SK-N-SH (cell line): ENCODE measurements at regions not wholly inside any gene's neighbourhood (a gene's known extent, or its start where the extent isn't known, plus 50 kb on each side); places are given as distances from the start of the nearest gene placed in this dataset.

ENCODE experiments used
- CTCF ChIA-PET: fragments of 300-600, 350-600 bp; formaldehyde crosslinking; extraction: SDS; loops from one replicate; lab custom pipeline; 2021; lab: Yijun Ruan, JAX
- POLR2A ChIA-PET: fragments of 350-600 bp; sonication (Branson Sonifier 250); formaldehyde crosslinking; extraction: SDS; loops from one replicate; lab custom pipeline; 2020; ENCODE audit warnings: antibody characterized with exemption, inconsistent platforms; lab: Yijun Ruan, JAX
- DNase-seq: peaks from one replicate; pipeline ENCODE4 v3.0.0; 2012
- H2AFZ ChIP-seq: fragments of 200-600 bp; sonication (generic); 2 replicates; pipeline ENCODE4 v1.8.1; 2016; ENCODE audit warnings: antibody characterized with exemption, mild to moderate bottlenecking, low read depth
- H3F3A ChIP-seq: fragments of 200-600 bp; sonication (generic); replicated peaks from 2 replicates; pipeline ENCODE3; 2016; ENCODE audit warnings: antibody characterized with exemption, mild to moderate bottlenecking; ENCODE audit not compliant: insufficient read depth
- H3K27ac ChIP-seq, 2 experiments: fragments of 200-500 bp in 1 of 2; fragments of 200-600 bp in 1 of 2; sonication (Bioruptor generic) in 1 of 2; sonication (generic), shearing (Covaris generic) in 1 of 2; 2 replicates each; pipeline versions ENCODE4 v1.5.1 to v1.6.1; 2014 to 2016; ENCODE audit warnings: low read depth in 2 of 2, inconsistent platforms in 1 of 2, low read length in 1 of 2, mild to moderate bottlenecking in 1 of 2, mixed read lengths in 1 of 2
- H3K27me3 ChIP-seq: fragments of 200-600 bp; sonication (generic), shearing (Covaris generic); 2 replicates; pipeline ENCODE4 v1.6.1; 2016; ENCODE audit warnings: mixed run types; ENCODE audit not compliant: insufficient read depth
- H3K36me3 ChIP-seq, 2 experiments: fragments of 200-500 bp in 1 of 2; fragments of 200-600 bp in 1 of 2; sonication (Bioruptor generic) in 1 of 2; sonication (generic) in 1 of 2; replicated peaks in 1 of 2; 2 replicates each; pipeline versions ENCODE3 to v1.5.1; 2014 to 2016; ENCODE audit warnings: low read length in 1 of 2, mild to moderate bottlenecking in 1 of 2; ENCODE audit not compliant: insufficient read depth in 2 of 2, control insufficient read depth in 1 of 2
- H3K4me1 ChIP-seq, 2 experiments: fragments of 200-500 bp in 1 of 2; fragments of 200-600 bp in 1 of 2; sonication (Bioruptor generic) in 1 of 2; sonication (generic), shearing (Covaris generic) in 1 of 2; 2 replicates each; pipeline versions ENCODE4 v1.5.1 to v1.6.1; 2014 to 2016; ENCODE audit warnings: low read depth in 1 of 2, low read length in 1 of 2, mixed run types in 1 of 2; ENCODE audit not compliant: insufficient read depth in 2 of 2, control insufficient read depth in 1 of 2
- H3K4me2 ChIP-seq: fragments of 200-600 bp; sonication (generic), shearing (Covaris generic); 2 replicates; pipeline ENCODE4 v1.6.1; 2017; ENCODE audit warnings: mixed run types
- H3K4me3 ChIP-seq, 2 experiments: fragments of 200-500 bp in 1 of 2; fragments of 200-600 bp in 1 of 2; sonication (Bioruptor generic) in 1 of 2; sonication (generic), shearing (Covaris generic) in 1 of 2; 2 replicates each; pipeline versions ENCODE4 v1.5.1 to v1.8.1; 2014 to 2016; ENCODE audit warnings: low read depth in 2 of 2, inconsistent platforms in 1 of 2, low read length in 1 of 2, mild to moderate bottlenecking in 1 of 2, mixed read lengths in 1 of 2, moderate library complexity in 1 of 2
- H3K79me2 ChIP-seq: fragments of 200-600 bp; sonication (generic); 2 replicates; pipeline ENCODE4 v1.8.1; 2017; ENCODE audit warnings: mild to moderate bottlenecking; ENCODE audit not compliant: insufficient read depth
- H3K9ac ChIP-seq: fragments of 200-600 bp; sonication (generic); 2 replicates; pipeline ENCODE4 v1.6.1; 2017; ENCODE audit warnings: mixed run types
- H3K9me2 ChIP-seq: fragments of 200-600 bp; sonication (generic); 2 replicates; pipeline ENCODE4 v1.6.1; 2017; ENCODE audit warnings: mixed run types
- H3K9me3 ChIP-seq: fragments of 200-600 bp; sonication (generic); 2 replicates; pipeline ENCODE4 v1.6.1; 2017; ENCODE audit warnings: mixed run types, mild to moderate bottlenecking, moderate library complexity
- H4K20me1 ChIP-seq: fragments of 200-600 bp; sonication (generic); 2 replicates; pipeline ENCODE4 v1.6.1; 2017; ENCODE audit warnings: mild to moderate bottlenecking, mixed run types; ENCODE audit not compliant: insufficient read depth
- CHD2 ChIP-seq: fragments of 150-350 bp; IDR thresholded peaks from 2 replicates; pipeline ENCODE4 v1.6.1; 2018; ENCODE audit warnings: low read length; ENCODE audit not compliant: partially characterized antibody
- ELF1 ChIP-seq: IDR thresholded peaks from 2 replicates; pipeline ENCODE4 v1.4.0; 2012
- EP300 ChIP-seq, 2 experiments: IDR thresholded peaks; 2 replicates each; pipeline versions ENCODE4 v1.4.0 to v1.6.1; 2012; ENCODE audit warnings: borderline replicate concordance in 1 of 2, low read depth in 1 of 2, low read length in 1 of 2
- EZH2phosphoT487 ChIP-seq: fragments of 200-600 bp; sonication (generic); IDR thresholded peaks from 2 replicates; pipeline ENCODE4 v1.6.1; 2017; ENCODE audit warnings: low read depth, mixed run types, mild to moderate bottlenecking, antibody characterized with exemption, moderate library complexity, borderline replicate concordance
- FOSL2 ChIP-seq: IDR thresholded peaks from 2 replicates; pipeline ENCODE4 v1.4.0; 2012; ENCODE audit warnings: low read depth, mild to moderate bottlenecking, moderate library complexity, borderline replicate concordance
- FOXJ3 ChIP-seq: sonication (generic); formaldehyde crosslinking; IDR thresholded peaks from 2 replicates; pipeline ENCODE4 v1.5.1; 2020; ENCODE audit warnings: mild to moderate bottlenecking, missing genetic modification reagents
- FOXM1 ChIP-seq: IDR thresholded peaks from 2 replicates; pipeline ENCODE4 v1.4.0; 2012; ENCODE audit warnings: low read depth, mild to moderate bottlenecking
- GABPA ChIP-seq: IDR thresholded peaks from 2 replicates; pipeline ENCODE4 v1.4.0; 2012; ENCODE audit warnings: low read depth, mild to moderate bottlenecking
- JUND ChIP-seq: IDR thresholded peaks from 2 replicates; pipeline ENCODE4 v1.4.0; 2012
- MXI1 ChIP-seq: IDR thresholded peaks from 2 replicates; pipeline ENCODE4 v1.6.1; 2012; ENCODE audit warnings: mild to moderate bottlenecking, low read depth, low read length, improper control_type of control experiment
- NFIC ChIP-seq: IDR thresholded peaks from 2 replicates; pipeline ENCODE4 v1.4.0; 2012; ENCODE audit warnings: borderline replicate concordance
- NRF1 ChIP-seq: IDR thresholded peaks from 2 replicates; pipeline ENCODE4 v1.6.1; 2012; ENCODE audit warnings: low read depth, mild to moderate bottlenecking, low read length
- POLR2AphosphoS5 ChIP-seq: IDR thresholded peaks from 2 replicates; pipeline ENCODE4 v1.6.1; 2012; ENCODE audit warnings: low read depth, low read length
- RXRA ChIP-seq: IDR thresholded peaks from 2 replicates; pipeline ENCODE4 v1.4.0; 2012; ENCODE audit warnings: low read depth, mild to moderate bottlenecking, borderline replicate concordance
- SIN3A ChIP-seq: IDR thresholded peaks from 2 replicates; pipeline ENCODE4 v1.6.1; 2012; ENCODE audit warnings: low read depth, mild to moderate bottlenecking, low read length, moderate library complexity, borderline replicate concordance
- SMC3 ChIP-seq: IDR thresholded peaks from 2 replicates; pipeline ENCODE4 v1.6.1; 2012; ENCODE audit warnings: low read depth, low read length, improper control_type of control experiment
- TAF1 ChIP-seq: IDR thresholded peaks from 2 replicates; pipeline ENCODE4 v1.6.1; 2012; ENCODE audit warnings: low read depth, mild to moderate bottlenecking, low read length, moderate library complexity, borderline replicate concordance
- TCF12 ChIP-seq: IDR thresholded peaks from 2 replicates; pipeline ENCODE4 v1.4.0; 2012
- TEAD4 ChIP-seq: IDR thresholded peaks from 2 replicates; pipeline ENCODE4 v1.4.0; 2012; ENCODE audit warnings: mild to moderate bottlenecking, borderline replicate concordance; ENCODE audit not compliant: insufficient read depth
- USF2 ChIP-seq: fragments of 150-350 bp; IDR thresholded peaks from 2 replicates; pipeline ENCODE4 v1.6.1; 2017; ENCODE audit warnings: antibody characterized with exemption, low read length, low read depth, borderline replicate concordance
- WGBS: methylation state at CpG from one replicate; pipeline ENCODE4 v1.1.6; 2017; ENCODE audit warnings: low lambda C conversion rate; 5-methylcytosine and 5-hydroxymethylcytosine counted together
- TF ChIP-seq, protein P1 (sequence below): fragments of 150-350 bp; IDR thresholded peaks from 2 replicates; pipeline ENCODE4 v1.6.1; 2016; ENCODE audit warnings: mild to moderate bottlenecking, low read depth, low read length
- TF ChIP-seq, protein P2 (sequence below): IDR thresholded peaks from 2 replicates; pipeline ENCODE4 v1.4.0; 2012; ENCODE audit warnings: low read depth
- TF ChIP-seq, protein P3 (sequence below): IDR thresholded peaks from 2 replicates; pipeline ENCODE4 v1.4.0; 2012; ENCODE audit warnings: low read depth, borderline replicate concordance

DNA sequence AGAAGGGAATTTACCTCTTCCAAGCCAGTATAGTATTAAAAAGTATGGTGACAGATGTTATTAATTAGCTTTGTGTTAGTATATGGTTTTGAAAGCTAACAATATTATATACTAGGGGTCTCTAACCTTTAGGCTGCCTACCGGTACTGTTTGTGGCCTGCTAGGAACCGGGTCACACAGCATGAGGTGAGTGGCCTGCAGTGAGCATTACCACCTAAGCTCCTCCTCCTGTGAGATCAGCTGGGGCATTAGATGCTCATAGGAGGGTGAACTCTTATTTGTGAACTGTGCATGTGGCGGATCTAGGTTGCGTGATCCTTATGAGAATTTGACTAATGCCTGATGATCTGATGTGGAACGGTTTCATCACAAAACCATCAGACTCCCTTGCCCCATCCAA lies 583.4 kb upstream of the CDH2 start:
- CTCF ChIA-PET = interaction anchor here (0.7 to 1.0 kb wide), 2 partner anchors 37 to 583 kb away, joined by 3 to 4 read pairs; partner anchors contain the start of gene CDH2
- DNase-seq = no peak
- WGBS = 98% methylated on average over 5 of the region's 5 CpGs

DNA sequence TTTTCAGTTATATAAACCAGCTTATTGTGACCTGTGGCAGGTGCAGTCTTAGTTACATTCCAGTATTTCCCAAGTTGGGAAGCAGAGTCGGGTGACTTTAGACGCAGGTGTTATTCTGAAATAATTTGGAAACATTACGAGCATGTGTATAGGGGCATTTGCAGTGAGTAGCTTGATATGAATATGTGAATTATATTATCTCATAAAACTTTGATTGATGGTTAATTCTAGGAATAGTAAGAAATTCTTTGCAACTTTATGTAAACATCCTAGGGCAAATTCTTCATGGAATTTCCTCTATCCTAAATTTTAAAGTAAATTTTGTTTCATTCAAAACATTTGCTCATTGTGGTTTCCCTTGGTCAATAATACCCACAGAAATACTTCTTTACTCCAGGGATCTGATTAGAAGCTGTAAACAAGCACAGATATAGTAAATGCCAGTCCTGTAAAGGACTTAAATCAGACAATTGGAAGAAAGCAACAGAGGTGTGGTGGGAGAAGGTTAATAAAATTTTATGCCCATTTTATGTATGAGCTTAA lies 580.6 kb upstream of the CDH2 start:
- Histone ChIP-seq H3K27ac (no peak overlapping the region), H3F3A (no peaks in the 10 kb centered on the region), H3K27me3 (no peaks in the 10 kb centered on the region), H3K9ac (no peak overlapping the region), H3K36me3 (no peaks in the 10 kb centered on the region), H3K4me3 (no peak overlapping the region), H3K79me2 (no peaks in the 10 kb centered on the region), H2AFZ (no peak overlapping the region), H3K4me1 (no peaks in the 10 kb centered on the region; a peak in 1 of 4 replicates), H4K20me1 (no peaks in the 10 kb centered on the region), H3K4me2 (no peak overlapping the region), H3K9me3 (no peaks in the 10 kb centered on the region), H3K9me2 (no peaks in the 10 kb centered on the region)
- 96% methylated on average over 3 of the region's 3 CpGs for WGBS
- ChIA-PET CTCF (interaction anchor here (0.9 kb wide), 1 partner anchor 9 kb away, joined by 3 read pairs; no protein-coding TSS in a partner anchor), POLR2A (no interaction called here)
- DNase-seq = no peak
- TF ChIP-seq NRF1 = no peak
- TF ChIP-seq, protein P1, sequence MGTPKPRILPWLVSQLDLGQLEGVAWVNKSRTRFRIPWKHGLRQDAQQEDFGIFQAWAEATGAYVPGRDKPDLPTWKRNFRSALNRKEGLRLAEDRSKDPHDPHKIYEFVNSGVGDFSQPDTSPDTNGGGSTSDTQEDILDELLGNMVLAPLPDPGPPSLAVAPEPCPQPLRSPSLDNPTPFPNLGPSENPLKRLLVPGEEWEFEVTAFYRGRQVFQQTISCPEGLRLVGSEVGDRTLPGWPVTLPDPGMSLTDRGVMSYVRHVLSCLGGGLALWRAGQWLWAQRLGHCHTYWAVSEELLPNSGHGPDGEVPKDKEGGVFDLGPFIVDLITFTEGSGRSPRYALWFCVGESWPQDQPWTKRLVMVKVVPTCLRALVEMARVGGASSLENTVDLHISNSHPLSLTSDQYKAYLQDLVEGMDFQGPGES = no peak
- no peak for TF ChIP-seq TAF1
- no peak for TF ChIP-seq JUND
- TF ChIP-seq GABPA = no peak
- no peak for TF ChIP-seq SIN3A
- no peak for TF ChIP-seq FOXJ3
- no peak for TF ChIP-seq USF2
- TF ChIP-seq EZH2phosphoT487 = no peak
- no peak for TF ChIP-seq ELF1
- TF ChIP-seq MXI1 = no peak
- TF ChIP-seq TEAD4 = no peak
- TF ChIP-seq, protein P2, sequence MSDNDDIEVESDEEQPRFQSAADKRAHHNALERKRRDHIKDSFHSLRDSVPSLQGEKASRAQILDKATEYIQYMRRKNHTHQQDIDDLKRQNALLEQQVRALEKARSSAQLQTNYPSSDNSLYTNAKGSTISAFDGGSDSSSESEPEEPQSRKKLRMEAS = no peak
- TF ChIP-seq NFIC = no peak
- no peak for TF ChIP-seq FOXM1

More for the DNA sequence above, 583.4 kb upstream of the CDH2 start:
- Histone ChIP-seq H3K36me3 (no peaks in the 10 kb centered on the region), H3K79me2 (no peaks in the 10 kb centered on the region), H4K20me1 (no peaks in the 10 kb centered on the region), H3K4me3 (no peak overlapping the region), H3K27ac (no peak overlapping the region), H3F3A (no peaks in the 10 kb centered on the region), H3K27me3 (no peaks in the 10 kb centered on the region), H3K4me2 (no peak overlapping the region), H3K9me3 (no peaks in the 10 kb centered on the region), H3K9me2 (no peaks in the 10 kb centered on the region), H3K4me1 (peaks cover under 1 to 7% of the 10 kb centered on the region in 2 experiments; a peak in 1 of 4 replicates), H2AFZ (no peak overlapping the region), H3K9ac (no peak overlapping the region)
- POLR2A ChIA-PET = no interaction called here
- TF ChIP-seq SIN3A (no peak), TAF1 (no peak), TCF12 (no peak), FOXM1 (no peak), ELF1 (no peak), JUND (no peak), SMC3 (no peak), RXRA (no peak), USF2 (no peak), CHD2 (no peak), POLR2AphosphoS5 (no peak), GABPA (no peak), TEAD4 (no peak), NFIC (no peak), MXI1 (no peak), NRF1 (no peak), FOSL2 (no peak), EP300 (IDR thresholded peaks at IDR 0.05; ENCODE audit: borderline replicate concordance in 1 of 2, low read depth in 1 of 2, low read length in 1 of 2) (no peak)
- TF ChIP-seq, protein P3, sequence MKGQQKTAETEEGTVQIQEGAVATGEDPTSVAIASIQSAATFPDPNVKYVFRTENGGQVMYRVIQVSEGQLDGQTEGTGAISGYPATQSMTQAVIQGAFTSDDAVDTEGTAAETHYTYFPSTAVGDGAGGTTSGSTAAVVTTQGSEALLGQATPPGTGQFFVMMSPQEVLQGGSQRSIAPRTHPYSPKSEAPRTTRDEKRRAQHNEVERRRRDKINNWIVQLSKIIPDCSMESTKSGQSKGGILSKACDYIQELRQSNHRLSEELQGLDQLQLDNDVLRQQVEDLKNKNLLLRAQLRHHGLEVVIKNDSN = no peak
